Calu3 (cell line): ENCODE measurements at regions not wholly inside any gene's neighbourhood (a gene's known extent, or its start where the extent isn't known, plus 50 kb on each side); places are given as distances from the start of the nearest gene placed in this dataset.

Experiments
- BruUV-seq: library from RNA; stranded (reverse); fragments of 400-500 nt; replicated peaks from 2 replicates; lab custom pipeline; 2021; lab: Mats Ljungman, UMichigan
- CTCF ChIA-PET: fragments of 300-600 bp; sonication (Branson Sonifier 250); formaldehyde crosslinking; loops from one replicate; lab custom pipeline; 2022; ENCODE audit warnings: antibody characterized with exemption; lab: Charles Lee
- DNase-seq: peaks from one replicate; pipeline ENCODE4 v3.0.0; 2022
- H3K27ac Mint-ChIP-seq: one replicate; pipeline ENCODE4 v1.8.0; 2022; ENCODE audit warnings: mixed read lengths; ENCODE audit not compliant: unreplicated experiment
- H3K27me3 Mint-ChIP-seq: one replicate; pipeline ENCODE4 v1.8.0; 2022; ENCODE audit warnings: mixed read lengths; ENCODE audit not compliant: unreplicated experiment
- H3K36me3 Mint-ChIP-seq: one replicate; pipeline ENCODE4 v1.8.0; 2022; ENCODE audit warnings: mild to moderate bottlenecking, moderate library complexity, mixed read lengths; ENCODE audit not compliant: insufficient read depth, unreplicated experiment
- H3K4me1 Mint-ChIP-seq: one replicate; pipeline ENCODE4 v1.8.0; 2022; ENCODE audit warnings: mild to moderate bottlenecking, low read depth, mixed read lengths; ENCODE audit not compliant: unreplicated experiment
- H3K4me3 Mint-ChIP-seq: one replicate; pipeline ENCODE4 v1.8.0; 2022; ENCODE audit warnings: mild to moderate bottlenecking, low read depth, moderate library complexity, mixed read lengths; ENCODE audit not compliant: unreplicated experiment
- H3K9me3 Mint-ChIP-seq: one replicate; pipeline ENCODE4 v1.8.0; 2022; ENCODE audit warnings: low read depth, mixed read lengths; ENCODE audit not compliant: unreplicated experiment
- intact Hi-C: fragments of 100-400 bp; cut with micrococcal nuclease; formaldehyde crosslinking; loops from one replicate; pipeline ENCODE4 v1.10.0; 2022; ENCODE audit not compliant: unreplicated experiment
- TF ChIP-seq, protein P1 (sequence below): fragments of 200-600 bp; IDR thresholded peaks from one replicate; pipeline ENCODE4 v1.8.0; 2022; ENCODE audit warnings: antibody characterized with exemption; ENCODE audit not compliant: unreplicated experiment

DNA sequence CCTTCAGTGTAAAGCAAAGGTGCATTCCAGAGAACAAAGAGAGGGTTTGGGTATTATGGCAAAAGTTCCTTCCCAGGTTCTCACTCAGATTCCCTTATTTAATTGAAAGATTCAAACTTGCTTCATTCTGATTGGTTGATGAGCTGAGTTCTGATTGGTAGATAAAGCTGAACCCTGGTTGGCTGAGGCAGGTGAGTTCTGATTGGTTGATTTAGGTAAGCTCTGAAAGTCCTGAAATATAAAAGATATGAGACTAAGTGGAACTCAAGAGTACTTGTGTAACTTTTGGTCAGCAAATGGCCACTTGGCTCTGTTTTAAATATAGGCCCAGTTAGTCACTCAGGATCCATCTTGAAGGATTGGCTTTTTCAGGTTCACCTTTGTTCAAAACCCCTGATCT lies 99.8 kb upstream of the FBXO11 start:
- no peaks in the 10 kb centered on the region for H3K36me3 Mint-ChIP-seq
- DNase-seq, result no peak
- H3K9me3 Mint-ChIP-seq, result no peaks in the 10 kb centered on the region
- H3K4me3 Mint-ChIP-seq, result no peak overlapping the region
- no peak overlapping the region for H3K27ac Mint-ChIP-seq
- H3K27me3 Mint-ChIP-seq, result peaks cover 15% of the 10 kb centered on the region
- CTCF ChIA-PET, result interaction anchor here (0.6 kb wide), 1 partner anchor 136 kb away, joined by 3 read pairs; no protein-coding TSS in a partner anchor
- H3K4me1 Mint-ChIP-seq, result no peaks in the 10 kb centered on the region
- BruUV-seq, result no TSS peak
- intact Hi-C loops, result no loop called here
- TF ChIP-seq, protein P1, sequence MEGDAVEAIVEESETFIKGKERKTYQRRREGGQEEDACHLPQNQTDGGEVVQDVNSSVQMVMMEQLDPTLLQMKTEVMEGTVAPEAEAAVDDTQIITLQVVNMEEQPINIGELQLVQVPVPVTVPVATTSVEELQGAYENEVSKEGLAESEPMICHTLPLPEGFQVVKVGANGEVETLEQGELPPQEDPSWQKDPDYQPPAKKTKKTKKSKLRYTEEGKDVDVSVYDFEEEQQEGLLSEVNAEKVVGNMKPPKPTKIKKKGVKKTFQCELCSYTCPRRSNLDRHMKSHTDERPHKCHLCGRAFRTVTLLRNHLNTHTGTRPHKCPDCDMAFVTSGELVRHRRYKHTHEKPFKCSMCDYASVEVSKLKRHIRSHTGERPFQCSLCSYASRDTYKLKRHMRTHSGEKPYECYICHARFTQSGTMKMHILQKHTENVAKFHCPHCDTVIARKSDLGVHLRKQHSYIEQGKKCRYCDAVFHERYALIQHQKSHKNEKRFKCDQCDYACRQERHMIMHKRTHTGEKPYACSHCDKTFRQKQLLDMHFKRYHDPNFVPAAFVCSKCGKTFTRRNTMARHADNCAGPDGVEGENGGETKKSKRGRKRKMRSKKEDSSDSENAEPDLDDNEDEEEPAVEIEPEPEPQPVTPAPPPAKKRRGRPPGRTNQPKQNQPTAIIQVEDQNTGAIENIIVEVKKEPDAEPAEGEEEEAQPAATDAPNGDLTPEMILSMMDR, result no peak

DNA sequence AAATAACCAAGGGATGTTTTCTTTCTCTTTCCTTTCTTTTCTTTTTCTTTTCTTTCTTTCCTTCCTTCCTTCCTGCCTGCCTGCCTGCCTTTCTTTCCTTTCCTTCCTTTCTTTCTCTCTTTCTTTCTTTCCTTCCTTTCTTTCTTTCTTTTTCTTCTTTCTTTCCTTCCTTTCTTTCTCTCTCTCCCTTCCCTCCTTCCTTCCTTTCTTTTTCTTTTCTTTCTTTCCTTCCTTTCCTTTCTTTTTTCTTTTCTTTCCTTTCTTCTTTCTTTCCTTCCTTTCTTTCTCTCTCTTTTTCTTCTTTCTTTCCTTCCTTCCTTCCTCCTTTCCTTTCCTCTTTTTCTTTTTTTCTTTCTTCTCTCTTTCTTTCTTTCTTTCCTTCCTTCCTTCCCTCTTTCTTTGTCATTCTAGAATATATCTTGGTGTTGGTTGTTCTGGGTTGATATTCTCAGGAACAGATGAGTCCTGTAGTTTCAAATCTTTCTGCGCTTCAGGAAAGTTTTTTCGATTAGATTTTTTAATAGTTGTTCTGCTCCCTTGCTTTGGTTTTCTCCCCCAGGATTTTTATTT lies 101.5 kb upstream of the FBXO11 start:
- Mint-ChIP-seq H3K4me3 (no peak overlapping the region), H3K27ac (no peak overlapping the region), H3K9me3 (no peaks in the 10 kb centered on the region), H3K4me1 (no peaks in the 10 kb centered on the region), H3K27me3 (peaks cover 15% of the 10 kb centered on the region), H3K36me3 (no peaks in the 10 kb centered on the region)
- CTCF ChIA-PET, result no interaction called here
- intact Hi-C loops, result no loop called here
- DNase-seq, result no peak
- TF ChIP-seq, protein P1, result no peak
- BruUV-seq, result no TSS peak

DNA sequence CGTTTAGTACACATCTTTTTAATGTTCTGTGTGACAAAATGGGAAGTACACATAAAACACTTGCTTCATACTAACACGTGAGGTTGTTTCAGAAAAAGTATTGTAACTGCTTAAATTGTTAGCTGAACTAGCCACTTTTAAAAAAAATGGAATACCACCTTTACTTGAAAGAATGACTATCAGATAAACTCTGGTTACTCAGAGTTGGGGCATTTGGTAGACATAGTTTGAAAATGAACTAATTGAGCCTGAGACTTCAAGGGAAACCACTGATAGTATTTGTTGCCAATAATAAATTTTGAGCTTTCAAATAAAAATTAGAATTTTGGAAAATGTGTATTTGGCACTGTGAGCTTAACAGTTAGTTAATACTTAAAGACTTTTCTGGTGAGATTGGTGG lies 103.0 kb upstream of the FBXO11 start:
- Mint-ChIP-seq H3K27me3 (peaks cover 15% of the 10 kb centered on the region), H3K4me3 (no peak overlapping the region), H3K4me1 (no peaks in the 10 kb centered on the region), H3K27ac (no peak overlapping the region), H3K36me3 (no peaks in the 10 kb centered on the region), H3K9me3 (no peaks in the 10 kb centered on the region)
- CTCF ChIA-PET, result no interaction called here
- no TSS peak for BruUV-seq
- intact Hi-C loops, result no loop called here
- TF ChIP-seq, protein P1, result no peak
- no peak for DNase-seq

DNA sequence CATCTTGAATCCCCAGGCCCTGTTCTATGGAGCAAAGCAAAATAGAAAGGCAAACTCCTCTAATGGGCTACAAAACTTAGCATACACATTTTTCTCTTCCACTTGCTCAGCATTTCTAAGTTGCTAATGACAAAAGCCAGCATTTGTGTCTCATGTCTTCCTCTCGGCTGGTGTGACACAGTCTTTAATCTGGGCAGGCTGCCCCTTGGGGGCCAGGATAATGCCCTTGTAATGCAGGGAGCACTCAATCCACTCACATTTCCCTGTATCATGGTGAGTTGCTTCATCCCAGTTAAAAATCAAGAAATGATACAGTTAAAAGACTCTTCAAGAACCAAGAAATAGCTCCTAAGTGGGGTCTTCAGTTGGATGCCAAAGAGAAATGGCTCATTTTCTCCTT lies 109.1 kb upstream of the FBXO11 start:
- no peaks in the 10 kb centered on the region for H3K36me3 Mint-ChIP-seq
- TF ChIP-seq, protein P1, result no peak
- no peaks in the 10 kb centered on the region for H3K9me3 Mint-ChIP-seq
- no peak for DNase-seq
- peaks cover 15% of the 10 kb centered on the region for H3K27me3 Mint-ChIP-seq
- H3K27ac Mint-ChIP-seq, result no peak overlapping the region
- CTCF ChIA-PET, result no interaction called here
- H3K4me1 Mint-ChIP-seq, result no peaks in the 10 kb centered on the region
- BruUV-seq, result no TSS peak
- H3K4me3 Mint-ChIP-seq, result no peak overlapping the region
- intact Hi-C loops, result no loop called here
